ENCODE measurements at regions not wholly inside any gene's neighbourhood (a gene's known extent, or its start where the extent isn't known, plus 50 kb on each side); places are given as distances from the start of the nearest gene placed in this dataset.
A peak's percentile ranks its signal among the peaks of the same experiment; 100 is the strongest.

DNA sequence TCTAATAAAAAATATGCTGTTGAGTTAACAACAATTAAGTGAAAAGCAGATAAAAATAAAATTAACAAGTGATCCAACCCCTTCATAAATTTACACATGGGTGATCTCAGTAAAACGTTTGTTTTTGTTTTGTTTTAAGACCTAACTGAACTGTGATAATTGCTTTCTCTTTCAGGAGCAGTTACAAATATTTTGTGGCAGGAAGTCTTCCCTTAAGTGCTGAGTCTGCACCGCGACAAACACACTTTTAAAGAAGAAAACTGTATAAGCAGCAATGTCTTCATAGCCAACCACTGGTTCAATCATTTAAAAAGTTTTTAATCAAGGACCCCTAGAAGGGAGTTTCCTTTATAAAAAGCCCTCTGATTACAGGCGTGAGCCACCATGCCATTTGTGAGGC, 53.7 kb upstream of the NFKB1 start:
- Histone ChIP-seq H3K9me3 (ENCODE audit: control insufficient read depth, low read depth, low read length) (no peaks in the 10 kb centered on the region), H3K27ac (ENCODE audit: control insufficient read depth, insufficient read depth, low read length) (no peak overlapping the region), H3K4me3 (ENCODE audit: control insufficient read depth in 2 of 3, extremely low read depth in 1 of 3, insufficient read depth in 2 of 3, low read depth in 1 of 3, low read length in 3 of 3) (no peak overlapping the region), H2AFZ (ENCODE audit: control insufficient read depth, low read length) (no peak overlapping the region), H4K20me1 (ENCODE audit: control insufficient read depth, extremely low read depth, insufficient read depth, low read length) (no peaks in the 10 kb centered on the region), H3K79me2 (ENCODE audit: control insufficient read depth, insufficient read depth, low read length) (no peaks in the 10 kb centered on the region), H3K9ac (ENCODE audit: control insufficient read depth, extremely low read depth, insufficient read depth, low read length) (no peak overlapping the region), H3K4me2 (ENCODE audit: control insufficient read depth, extremely low read depth, insufficient read depth, low read depth, low read length) (no peak overlapping the region), H3K9me1 (ENCODE audit: control insufficient read depth, extremely low read depth, insufficient read depth, low read length) (no peaks in the 10 kb centered on the region), H3K36me3 (ENCODE audit: control insufficient read depth in 2 of 2, extremely low read depth in 1 of 2, insufficient read depth in 2 of 2, low read length in 2 of 2) (no peaks in the 10 kb centered on the region), H3K27me3 (ENCODE audit: control insufficient read depth, extremely low read depth, insufficient read depth, low read length) (no peaks in the 10 kb centered on the region), H3K4me1 (ENCODE audit: control insufficient read depth, extremely low read depth, insufficient read depth, low read length) (no peaks in the 10 kb centered on the region)
- FAIRE-seq (no peak), DNase-seq (ENCODE audit: low read depth, low spot score) (no peak)
- TF ChIP-seq, protein P1, sequence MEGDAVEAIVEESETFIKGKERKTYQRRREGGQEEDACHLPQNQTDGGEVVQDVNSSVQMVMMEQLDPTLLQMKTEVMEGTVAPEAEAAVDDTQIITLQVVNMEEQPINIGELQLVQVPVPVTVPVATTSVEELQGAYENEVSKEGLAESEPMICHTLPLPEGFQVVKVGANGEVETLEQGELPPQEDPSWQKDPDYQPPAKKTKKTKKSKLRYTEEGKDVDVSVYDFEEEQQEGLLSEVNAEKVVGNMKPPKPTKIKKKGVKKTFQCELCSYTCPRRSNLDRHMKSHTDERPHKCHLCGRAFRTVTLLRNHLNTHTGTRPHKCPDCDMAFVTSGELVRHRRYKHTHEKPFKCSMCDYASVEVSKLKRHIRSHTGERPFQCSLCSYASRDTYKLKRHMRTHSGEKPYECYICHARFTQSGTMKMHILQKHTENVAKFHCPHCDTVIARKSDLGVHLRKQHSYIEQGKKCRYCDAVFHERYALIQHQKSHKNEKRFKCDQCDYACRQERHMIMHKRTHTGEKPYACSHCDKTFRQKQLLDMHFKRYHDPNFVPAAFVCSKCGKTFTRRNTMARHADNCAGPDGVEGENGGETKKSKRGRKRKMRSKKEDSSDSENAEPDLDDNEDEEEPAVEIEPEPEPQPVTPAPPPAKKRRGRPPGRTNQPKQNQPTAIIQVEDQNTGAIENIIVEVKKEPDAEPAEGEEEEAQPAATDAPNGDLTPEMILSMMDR (optimal IDR thresholded peaks at IDR 0.05 in 1 of 3, IDR thresholded peaks at IDR 0.05 in 1 of 3, conservative IDR thresholded peaks at IDR 0.05 in 1 of 3; ENCODE audit: extremely low read depth in 1 of 3, insufficient read depth in 2 of 3, low read length in 3 of 3) = no peak
- TF ChIP-seq EZH2 (IDR thresholded peaks at IDR 0.05; ENCODE audit: low read length) = no peak
- dilution Hi-C loops (cut with MboI; ENCODE audit: extremely low pct_ligation_motif_present, low sequenced_read_pairs) = no loop called here

DNA sequence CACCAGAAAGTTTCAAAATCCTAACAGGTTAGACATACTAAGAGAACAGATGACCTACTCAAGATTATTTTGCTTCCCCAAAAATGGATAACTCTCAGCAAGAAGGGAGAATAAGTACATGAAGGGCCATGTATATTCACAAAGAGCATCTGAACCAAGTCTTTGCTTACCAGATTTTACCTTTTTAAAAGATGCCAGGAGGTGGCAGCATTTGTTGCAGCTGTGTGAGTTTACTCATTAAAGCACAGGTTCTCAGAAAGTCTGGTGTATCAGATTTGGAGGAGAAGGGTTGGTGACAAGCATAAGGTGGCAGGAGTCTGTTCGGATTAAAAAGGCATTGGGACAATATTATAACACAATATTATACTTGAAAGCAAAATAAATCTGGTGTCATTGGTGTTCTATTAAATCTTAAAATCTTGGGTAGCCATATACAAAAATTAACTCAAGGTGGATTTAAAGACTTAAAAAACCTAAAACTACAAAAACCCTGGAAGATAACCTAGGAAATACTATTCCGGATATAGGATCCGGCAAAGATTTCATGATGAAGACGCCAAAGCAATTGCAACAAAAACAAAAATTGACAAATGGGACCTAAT, 51.3 kb upstream of the NFKB1 start:
- H3K9me1 ChIP-seq (ENCODE audit: control insufficient read depth, extremely low read depth, insufficient read depth, low read length) = no peaks in the 10 kb centered on the region
- H3K4me3 ChIP-seq (ENCODE audit: control insufficient read depth in 2 of 3, extremely low read depth in 1 of 3, insufficient read depth in 2 of 3, low read depth in 1 of 3, low read length in 3 of 3) = no peak overlapping the region
- H3K4me1 ChIP-seq (ENCODE audit: control insufficient read depth, extremely low read depth, insufficient read depth, low read length) = no peaks in the 10 kb centered on the region
- H3K4me2 ChIP-seq (ENCODE audit: control insufficient read depth, extremely low read depth, insufficient read depth, low read depth, low read length) = no peak overlapping the region
- H3K36me3 ChIP-seq (ENCODE audit: control insufficient read depth in 2 of 2, extremely low read depth in 1 of 2, insufficient read depth in 2 of 2, low read length in 2 of 2) = no peaks in the 10 kb centered on the region
- dilution Hi-C loops (cut with MboI; ENCODE audit: extremely low pct_ligation_motif_present, low sequenced_read_pairs) = no loop called here
- no peak overlapping the region for H2AFZ ChIP-seq (ENCODE audit: control insufficient read depth, low read length)
- FAIRE-seq (peak; percentile 86), DNase-seq (ENCODE audit: low read depth, low spot score) (no peak)
- no peaks in the 10 kb centered on the region for H3K27me3 ChIP-seq (ENCODE audit: control insufficient read depth, extremely low read depth, insufficient read depth, low read length)
- H3K79me2 ChIP-seq (ENCODE audit: control insufficient read depth, insufficient read depth, low read length) = no peaks in the 10 kb centered on the region
- no peaks in the 10 kb centered on the region for H4K20me1 ChIP-seq (ENCODE audit: control insufficient read depth, extremely low read depth, insufficient read depth, low read length)
- no peak overlapping the region for H3K9ac ChIP-seq (ENCODE audit: control insufficient read depth, extremely low read depth, insufficient read depth, low read length)
- H3K9me3 ChIP-seq (ENCODE audit: control insufficient read depth, low read depth, low read length) = no peaks in the 10 kb centered on the region
- H3K27ac ChIP-seq (ENCODE audit: control insufficient read depth, insufficient read depth, low read length) = no peak overlapping the region
- TF ChIP-seq, protein P1 (optimal IDR thresholded peaks at IDR 0.05 in 1 of 3, IDR thresholded peaks at IDR 0.05 in 1 of 3, conservative IDR thresholded peaks at IDR 0.05 in 1 of 3; ENCODE audit: extremely low read depth in 1 of 3, insufficient read depth in 2 of 3, low read length in 3 of 3) = peak; percentile 44 to 60 (median 57)
- no peak for TF ChIP-seq EZH2 (IDR thresholded peaks at IDR 0.05; ENCODE audit: low read length)

Measured in keratinocyte (primary cell).